Glutamatergic neuron (in vitro differentiated cells): ENCODE measurements at regions not wholly inside any gene's neighbourhood (a gene's known extent, or its start where the extent isn't known, plus 50 kb on each side); places are given as distances from the start of the nearest gene placed in this dataset.

Experiments
- DNase-seq: peaks from one replicate; pipeline ENCODE4 v3.0.0; 2022
- H3K27ac Mint-ChIP-seq: one replicate; pipeline ENCODE4 v1.8.0; 2020; ENCODE audit warnings: mild to moderate bottlenecking, mixed read lengths, inconsistent platforms; ENCODE audit not compliant: unreplicated experiment
- H3K27me3 Mint-ChIP-seq: one replicate; pipeline ENCODE4 v1.8.0; 2020; ENCODE audit warnings: mild to moderate bottlenecking, moderate library complexity, mixed read lengths, inconsistent platforms; ENCODE audit not compliant: unreplicated experiment
- H3K36me3 Mint-ChIP-seq: one replicate; pipeline ENCODE4 v1.8.0; 2020; ENCODE audit warnings: mild to moderate bottlenecking, mixed read lengths, inconsistent platforms; ENCODE audit not compliant: unreplicated experiment
- H3K4me1 Mint-ChIP-seq: one replicate; pipeline ENCODE4 v1.8.0; 2020; ENCODE audit warnings: mild to moderate bottlenecking, low read depth, mixed read lengths, inconsistent platforms; ENCODE audit not compliant: unreplicated experiment
- H3K4me3 Mint-ChIP-seq: one replicate; pipeline ENCODE4 v1.8.0; 2020; ENCODE audit warnings: mild to moderate bottlenecking, mixed read lengths, inconsistent platforms; ENCODE audit not compliant: unreplicated experiment
- H3K9me3 Mint-ChIP-seq: one replicate; pipeline ENCODE4 v1.8.0; 2020; ENCODE audit warnings: mild to moderate bottlenecking, moderate library complexity, mixed read lengths, inconsistent platforms; ENCODE audit not compliant: unreplicated experiment
- CTCF ChIP-seq: fragments of 200-600 bp; sonication (generic); IDR thresholded peaks from one replicate; pipeline ENCODE4 v1.5.0; 2021; ENCODE audit not compliant: partially characterized antibody, unreplicated experiment

GRCh38 chr12:88266806-88267360 lies 124.8 kb downstream of the TMTC3 start:
- no peaks in the 10 kb centered on the region for H3K36me3 Mint-ChIP-seq
- H3K4me1 Mint-ChIP-seq = no peaks in the 10 kb centered on the region
- H3K27me3 Mint-ChIP-seq = no peaks in the 10 kb centered on the region
- H3K4me3 Mint-ChIP-seq = no peak overlapping the region
- H3K27ac Mint-ChIP-seq = no peak overlapping the region
- TF ChIP-seq CTCF = no peak
- DNase-seq = no peak
- H3K9me3 Mint-ChIP-seq = no peaks in the 10 kb centered on the region

GRCh38 chr12:88267630-88268029 lies 125.5 kb downstream of the TMTC3 start:
- Mint-ChIP-seq H3K4me1 (peaks cover under 1% of the 10 kb centered on the region), H3K9me3 (no peaks in the 10 kb centered on the region), H3K27ac (no peak overlapping the region), H3K27me3 (no peaks in the 10 kb centered on the region), H3K36me3 (no peaks in the 10 kb centered on the region), H3K4me3 (no peak overlapping the region)
- no peak for DNase-seq
- no peak for TF ChIP-seq CTCF

DNA sequence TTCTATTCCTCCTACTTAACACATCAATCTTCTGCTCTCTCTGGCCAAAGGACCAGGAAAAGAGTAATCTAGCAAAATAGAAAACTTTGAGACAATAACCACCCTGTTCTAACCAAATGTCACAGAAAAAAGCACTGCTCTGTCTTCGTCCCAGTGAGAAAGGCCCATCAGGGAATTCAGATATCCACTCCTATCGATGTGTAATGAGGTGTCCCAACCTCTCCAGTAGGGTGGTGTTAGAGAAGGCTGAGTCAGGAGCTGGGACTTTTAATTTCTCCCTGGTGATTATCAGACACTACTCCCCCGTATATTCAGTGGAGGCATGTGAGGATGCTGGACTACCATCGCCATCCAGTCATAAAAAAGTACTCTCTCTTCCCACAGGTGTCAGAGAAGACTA lies 130.3 kb downstream of the TMTC3 start:
- H3K4me1 Mint-ChIP-seq = peaks cover 14% of the 10 kb centered on the region
- H3K9me3 Mint-ChIP-seq = peaks cover 2% of the 10 kb centered on the region
- TF ChIP-seq CTCF = no peak
- H3K4me3 Mint-ChIP-seq = no peak overlapping the region
- H3K27me3 Mint-ChIP-seq = no peaks in the 10 kb centered on the region
- DNase-seq = no peak
- H3K36me3 Mint-ChIP-seq = no peaks in the 10 kb centered on the region
- no peak overlapping the region for H3K27ac Mint-ChIP-seq

GRCh38 chr12:88273450-88273849 lies 131.3 kb downstream of the TMTC3 start:
- Mint-ChIP-seq H3K4me1 (peaks cover 14% of the 10 kb centered on the region), H3K9me3 (peaks cover 2% of the 10 kb centered on the region), H3K36me3 (no peaks in the 10 kb centered on the region), H3K27me3 (no peaks in the 10 kb centered on the region), H3K4me3 (no peak overlapping the region), H3K27ac (peak overlapping the region; percentile 64)
- no peak for DNase-seq
- TF ChIP-seq CTCF = no peak

GRCh38 chr12:88273875-88274274 lies 131.8 kb downstream of the TMTC3 start:
- Mint-ChIP-seq H3K9me3 (peaks cover 2% of the 10 kb centered on the region), H3K4me3 (no peak overlapping the region), H3K36me3 (no peaks in the 10 kb centered on the region), H3K27me3 (no peaks in the 10 kb centered on the region), H3K4me1 (peaks cover 14% of the 10 kb centered on the region), H3K27ac (peak overlapping the region; percentile 64)
- no peak for TF ChIP-seq CTCF
- DNase-seq = peak; percentile 16
